ENCODE measurements at regions not wholly inside any gene's neighbourhood (a gene's known extent, or its start where the extent isn't known, plus 50 kb on each side); places are given as distances from the start of the nearest gene placed in this dataset.

DNA sequence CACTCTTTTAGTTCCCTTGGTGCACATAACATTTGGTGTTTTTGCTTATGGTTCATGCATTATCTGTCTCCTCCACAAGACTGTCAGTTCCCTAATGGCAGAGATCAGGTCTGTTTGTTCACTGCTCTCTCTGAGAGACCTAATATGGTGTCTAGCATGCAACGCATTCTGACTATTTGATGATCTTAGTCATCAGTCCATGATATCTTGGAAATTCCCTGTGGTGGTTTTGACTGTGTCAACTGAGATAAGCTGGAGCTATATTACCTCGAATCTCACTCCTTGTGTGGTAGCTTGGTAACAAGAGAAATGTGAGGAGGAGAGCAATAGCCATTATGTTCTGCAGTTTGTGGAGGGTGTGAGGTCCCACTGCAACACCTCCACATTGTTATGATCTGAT is 229.8 kb downstream of the FRK start (continued):
- TF ChIP-seq TCF3 (CRISPR knock-in tag; IDR thresholded peaks at IDR 0.05), result peak; percentile 81
- no peak for TF ChIP-seq FOXK1 (CRISPR knock-in tag; IDR thresholded peaks at IDR 0.05; ENCODE audit: borderline replicate concordance)
- peak; percentile 85 to 99; a peak in 3 of 4 replicates for TF ChIP-seq FOXA3 (CRISPR knock-in tag; conservative IDR thresholded peaks at IDR 0.05 in 1 of 2, IDR thresholded peaks at IDR 0.05 in 1 of 2)
- TF ChIP-seq MAFK (IDR thresholded peaks at IDR 0.05; ENCODE audit: low read length), result no peak
- TF ChIP-seq HNRNPUL1 (IDR thresholded peaks at IDR 0.05; ENCODE audit: low read length), result no peak
- TF ChIP-seq FOSL1 (tag; conservative IDR thresholded peaks at IDR 0.05), result peak; percentile 57
- no peak for TF ChIP-seq ZNF830 (CRISPR knock-in tag; IDR thresholded peaks at IDR 0.05)
- TF ChIP-seq ZKSCAN3 (CRISPR knock-in tag; IDR thresholded peaks at IDR 0.05), result no peak
- 0 out of 2 replicates have a peak, but pooled peaks have one; percentile 43 for TF ChIP-seq GTF2E2 (tag; IDR thresholded peaks at IDR 0.05)
- no peak for TF ChIP-seq ZNF75A (CRISPR knock-in tag; IDR thresholded peaks at IDR 0.05)
- no peak for TF ChIP-seq ZNF699 (CRISPR knock-in tag; IDR thresholded peaks at IDR 0.05; ENCODE audit: insufficient replicate concordance)
- TF ChIP-seq ZNF449 (CRISPR knock-in tag; IDR thresholded peaks at IDR 0.05), result no peak
- no peak for TF ChIP-seq PURB (CRISPR knock-in tag; IDR thresholded peaks at IDR 0.05; ENCODE audit: low read depth)
- TF ChIP-seq MEIS2 (IDR thresholded peaks at IDR 0.05; ENCODE audit: partially characterized antibody), result peak; percentile 19
- TF ChIP-seq LEF1 (IDR thresholded peaks at IDR 0.05), result no peak
- no peak for TF ChIP-seq NEUROD1 (IDR thresholded peaks at IDR 0.05; ENCODE audit: borderline replicate concordance, low read depth, low read length, partially characterized antibody)
- TF ChIP-seq NFRKB (IDR thresholded peaks at IDR 0.05; ENCODE audit: low read depth), result no peak
- TF ChIP-seq ZNF274 (IDR thresholded peaks at IDR 0.05; ENCODE audit: borderline replicate concordance, low read depth, low read length), result no peak
- no peak for TF ChIP-seq TRIM24 (IDR thresholded peaks at IDR 0.05)
- no peak for TF ChIP-seq HES1 (IDR thresholded peaks at IDR 0.05; ENCODE audit: low read depth)
- TF ChIP-seq ZKSCAN1 (IDR thresholded peaks at IDR 0.05; ENCODE audit: low read depth, low read length), result no peak
- 0 out of 2 replicates have a peak, but pooled peaks have one; percentile 12 for TF ChIP-seq KLF16 (IDR thresholded peaks at IDR 0.05)
- TF ChIP-seq CXXC5 (CRISPR knock-in tag; IDR thresholded peaks at IDR 0.05), result no peak
- TF ChIP-seq THAP7 (CRISPR knock-in tag; IDR thresholded peaks at IDR 0.05), result no peak
- TF ChIP-seq, protein P1, sequence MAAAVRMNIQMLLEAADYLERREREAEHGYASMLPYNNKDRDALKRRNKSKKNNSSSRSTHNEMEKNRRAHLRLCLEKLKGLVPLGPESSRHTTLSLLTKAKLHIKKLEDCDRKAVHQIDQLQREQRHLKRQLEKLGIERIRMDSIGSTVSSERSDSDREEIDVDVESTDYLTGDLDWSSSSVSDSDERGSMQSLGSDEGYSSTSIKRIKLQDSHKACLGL (CRISPR knock-in tag; IDR thresholded peaks at IDR 0.05; ENCODE audit: borderline replicate concordance, poor library complexity, severe bottlenecking), result no peak
- TF ChIP-seq, protein P2, sequence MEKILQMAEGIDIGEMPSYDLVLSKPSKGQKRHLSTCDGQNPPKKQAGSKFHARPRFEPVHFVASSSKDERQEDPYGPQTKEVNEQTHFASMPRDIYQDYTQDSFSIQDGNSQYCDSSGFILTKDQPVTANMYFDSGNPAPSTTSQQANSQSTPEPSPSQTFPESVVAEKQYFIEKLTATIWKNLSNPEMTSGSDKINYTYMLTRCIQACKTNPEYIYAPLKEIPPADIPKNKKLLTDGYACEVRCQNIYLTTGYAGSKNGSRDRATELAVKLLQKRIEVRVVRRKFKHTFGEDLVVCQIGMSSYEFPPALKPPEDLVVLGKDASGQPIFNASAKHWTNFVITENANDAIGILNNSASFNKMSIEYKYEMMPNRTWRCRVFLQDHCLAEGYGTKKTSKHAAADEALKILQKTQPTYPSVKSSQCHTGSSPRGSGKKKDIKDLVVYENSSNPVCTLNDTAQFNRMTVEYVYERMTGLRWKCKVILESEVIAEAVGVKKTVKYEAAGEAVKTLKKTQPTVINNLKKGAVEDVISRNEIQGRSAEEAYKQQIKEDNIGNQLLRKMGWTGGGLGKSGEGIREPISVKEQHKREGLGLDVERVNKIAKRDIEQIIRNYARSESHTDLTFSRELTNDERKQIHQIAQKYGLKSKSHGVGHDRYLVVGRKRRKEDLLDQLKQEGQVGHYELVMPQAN (IDR thresholded peaks at IDR 0.05; ENCODE audit: borderline replicate concordance), result no peak
- TF ChIP-seq ZNF24 (IDR thresholded peaks at IDR 0.05), result no peak

All from K562 (cell line).